NCI-H748 (cell line): ENCODE measurements at regions not wholly inside any gene's neighbourhood (a gene's known extent, or its start where the extent isn't known, plus 50 kb on each side); places are given as distances from the start of the nearest gene placed in this dataset.

Source experiments
- DNase-seq: peaks from one replicate; lab custom pipeline; 2025; ENCODE audit not compliant: unreplicated experiment; lab: John Stamatoyannopoulos, UW

DNA sequence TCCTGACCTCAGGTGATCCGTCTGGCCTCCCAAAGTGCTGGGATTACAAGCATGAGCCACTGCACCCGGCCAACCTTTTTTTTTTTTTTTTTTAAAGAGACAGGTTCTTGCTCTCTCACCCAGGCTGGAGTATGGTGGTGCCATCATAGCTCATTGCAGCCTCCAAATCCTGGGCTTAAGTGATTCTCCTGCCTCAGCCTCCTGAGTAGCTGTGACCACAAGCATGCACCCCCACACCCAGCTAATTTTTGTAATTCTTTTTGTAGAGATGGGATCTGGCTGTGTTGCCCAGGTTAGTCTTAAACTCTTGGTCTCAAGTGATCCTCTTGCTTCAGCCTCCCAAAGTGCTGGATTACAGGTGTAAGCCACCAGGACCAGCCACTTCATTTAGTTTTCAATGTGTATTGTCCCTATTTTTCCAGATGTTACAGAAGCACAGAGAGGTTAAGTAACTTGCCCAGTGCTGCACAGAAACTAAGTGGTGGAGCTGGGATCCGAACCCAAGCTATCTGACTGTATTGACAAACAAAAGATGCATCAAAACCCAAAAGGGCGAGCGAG lies 55.6 kb upstream of the GRK3 start:
- no peak for DNase-seq

DNA sequence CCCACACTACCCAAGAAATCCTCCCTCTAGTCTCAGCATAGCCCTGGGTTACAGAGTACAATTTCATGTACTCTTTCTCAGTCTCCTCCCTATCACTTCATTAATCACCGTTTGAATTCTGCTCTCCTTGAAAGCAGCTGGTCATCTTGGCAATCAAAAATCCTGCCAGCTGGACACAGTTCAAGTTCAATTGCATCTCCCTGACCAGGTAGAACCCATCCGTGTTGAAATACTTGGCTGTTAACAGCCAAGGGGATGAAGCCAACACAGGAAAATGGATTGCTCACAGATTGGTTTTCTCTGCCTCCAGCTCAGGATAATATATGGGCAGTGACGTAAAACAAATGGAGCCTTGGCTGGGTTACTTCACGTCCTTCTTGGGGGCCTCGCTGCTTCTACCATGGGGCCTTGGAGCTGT lies 55.1 kb upstream of the GRK3 start:
- no peak for DNase-seq

GRCh38 chr22:25510876-25511275 lies 53.6 kb upstream of the GRK3 start:
- DNase-seq, result no peak

DNA sequence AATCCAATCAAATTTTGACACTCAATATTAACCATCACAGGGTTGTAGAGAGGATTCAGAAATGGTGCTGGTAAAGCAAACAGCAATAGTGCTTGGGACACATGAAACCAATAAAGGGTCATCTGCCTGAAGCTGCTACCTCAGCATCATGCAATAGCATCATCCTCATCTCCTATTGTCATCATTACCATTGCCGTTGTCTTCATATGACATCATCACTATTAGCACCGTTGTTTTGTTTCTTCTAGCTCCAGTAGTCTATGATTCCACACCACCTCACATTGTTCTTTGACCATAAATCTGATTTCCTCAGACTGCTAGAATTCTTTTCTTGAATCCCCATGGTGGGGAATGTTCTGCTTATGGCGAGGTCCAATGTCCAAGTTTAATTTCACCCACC lies 52.8 kb upstream of the GRK3 start:
- no peak for DNase-seq

DNA sequence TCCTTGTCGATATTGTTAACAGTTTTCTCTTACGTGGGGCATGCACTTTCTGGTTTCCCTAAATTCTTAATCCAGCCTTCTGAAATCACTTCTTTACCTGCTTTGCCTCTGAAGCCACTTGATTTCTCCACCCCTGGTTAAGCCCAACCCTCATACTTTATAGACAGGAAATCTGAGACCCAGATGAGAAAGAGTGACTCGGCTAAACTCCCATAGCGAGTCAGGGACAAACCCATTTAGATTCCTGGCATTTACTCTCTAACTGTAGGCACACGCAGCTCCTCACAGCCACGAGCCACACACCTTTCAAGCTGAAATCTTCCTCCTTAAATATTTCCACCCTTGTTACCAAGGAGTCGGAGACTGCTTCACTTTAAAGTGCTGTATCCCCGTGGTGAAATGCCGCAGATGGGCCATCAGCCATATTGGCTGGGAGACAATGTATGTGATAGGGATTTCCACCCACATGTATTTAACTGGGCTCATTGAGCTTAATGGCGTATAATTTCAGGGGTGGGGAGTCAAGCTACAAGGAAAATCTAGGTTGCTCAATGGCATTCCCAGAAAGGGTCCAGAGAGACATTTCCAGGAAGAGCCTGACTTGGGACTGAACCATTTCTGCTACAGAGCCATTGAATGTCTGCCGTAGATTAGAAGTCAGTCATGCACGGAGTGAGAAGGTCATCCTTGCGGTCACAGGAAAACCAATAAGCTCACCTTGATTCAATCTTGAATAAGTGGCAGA lies 49.9 kb upstream of the GRK3 start:
- peak; percentile 1 for DNase-seq
